ENCODE measurements at regions not wholly inside any gene's neighbourhood (a gene's known extent, or its start where the extent isn't known, plus 50 kb on each side); places are given as distances from the start of the nearest gene placed in this dataset.

DNA sequence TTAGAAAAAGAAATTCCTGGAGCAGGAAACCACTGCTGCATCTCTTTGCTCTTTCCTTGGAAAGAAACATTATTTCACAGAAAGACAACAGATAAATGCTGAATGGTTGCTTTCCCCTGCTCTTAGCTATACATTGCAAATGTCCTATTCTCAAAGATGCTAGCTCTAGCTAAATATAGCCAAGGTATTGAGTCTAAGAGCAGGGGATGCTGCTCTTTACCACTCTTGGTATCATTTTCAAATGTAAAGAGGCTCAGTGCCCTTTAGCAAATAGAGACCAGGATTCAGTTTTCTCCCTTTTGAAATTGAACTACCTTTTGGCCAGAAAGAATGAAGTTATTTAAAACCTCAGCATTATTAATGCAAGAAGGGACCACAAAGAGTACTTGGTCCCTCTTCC is 104.0 kb upstream of the FUT8 start:
- Histone ChIP-seq H3K4me3 (replicated peaks; ENCODE audit: insufficient read depth, low read length) (no peak overlapping the region), H3K27me3 (ENCODE audit: insufficient read depth, poor library complexity, severe bottlenecking) (no peaks in the 10 kb centered on the region), H3K27ac (replicated peaks) (no peak overlapping the region)
- TF ChIP-seq, protein P1, sequence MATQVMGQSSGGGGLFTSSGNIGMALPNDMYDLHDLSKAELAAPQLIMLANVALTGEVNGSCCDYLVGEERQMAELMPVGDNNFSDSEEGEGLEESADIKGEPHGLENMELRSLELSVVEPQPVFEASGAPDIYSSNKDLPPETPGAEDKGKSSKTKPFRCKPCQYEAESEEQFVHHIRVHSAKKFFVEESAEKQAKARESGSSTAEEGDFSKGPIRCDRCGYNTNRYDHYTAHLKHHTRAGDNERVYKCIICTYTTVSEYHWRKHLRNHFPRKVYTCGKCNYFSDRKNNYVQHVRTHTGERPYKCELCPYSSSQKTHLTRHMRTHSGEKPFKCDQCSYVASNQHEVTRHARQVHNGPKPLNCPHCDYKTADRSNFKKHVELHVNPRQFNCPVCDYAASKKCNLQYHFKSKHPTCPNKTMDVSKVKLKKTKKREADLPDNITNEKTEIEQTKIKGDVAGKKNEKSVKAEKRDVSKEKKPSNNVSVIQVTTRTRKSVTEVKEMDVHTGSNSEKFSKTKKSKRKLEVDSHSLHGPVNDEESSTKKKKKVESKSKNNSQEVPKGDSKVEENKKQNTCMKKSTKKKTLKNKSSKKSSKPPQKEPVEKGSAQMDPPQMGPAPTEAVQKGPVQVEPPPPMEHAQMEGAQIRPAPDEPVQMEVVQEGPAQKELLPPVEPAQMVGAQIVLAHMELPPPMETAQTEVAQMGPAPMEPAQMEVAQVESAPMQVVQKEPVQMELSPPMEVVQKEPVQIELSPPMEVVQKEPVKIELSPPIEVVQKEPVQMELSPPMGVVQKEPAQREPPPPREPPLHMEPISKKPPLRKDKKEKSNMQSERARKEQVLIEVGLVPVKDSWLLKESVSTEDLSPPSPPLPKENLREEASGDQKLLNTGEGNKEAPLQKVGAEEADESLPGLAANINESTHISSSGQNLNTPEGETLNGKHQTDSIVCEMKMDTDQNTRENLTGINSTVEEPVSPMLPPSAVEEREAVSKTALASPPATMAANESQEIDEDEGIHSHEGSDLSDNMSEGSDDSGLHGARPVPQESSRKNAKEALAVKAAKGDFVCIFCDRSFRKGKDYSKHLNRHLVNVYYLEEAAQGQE (IDR thresholded peaks at IDR 0.05; ENCODE audit: insufficient replicate concordance, low read depth): no peak
- no peak for TF ChIP-seq GABPA (IDR thresholded peaks at IDR 0.05; ENCODE audit: low read depth)
- no peak for TF ChIP-seq POLR2AphosphoS5 (IDR thresholded peaks at IDR 0.05; ENCODE audit: low read depth)
- TF ChIP-seq, protein P2, sequence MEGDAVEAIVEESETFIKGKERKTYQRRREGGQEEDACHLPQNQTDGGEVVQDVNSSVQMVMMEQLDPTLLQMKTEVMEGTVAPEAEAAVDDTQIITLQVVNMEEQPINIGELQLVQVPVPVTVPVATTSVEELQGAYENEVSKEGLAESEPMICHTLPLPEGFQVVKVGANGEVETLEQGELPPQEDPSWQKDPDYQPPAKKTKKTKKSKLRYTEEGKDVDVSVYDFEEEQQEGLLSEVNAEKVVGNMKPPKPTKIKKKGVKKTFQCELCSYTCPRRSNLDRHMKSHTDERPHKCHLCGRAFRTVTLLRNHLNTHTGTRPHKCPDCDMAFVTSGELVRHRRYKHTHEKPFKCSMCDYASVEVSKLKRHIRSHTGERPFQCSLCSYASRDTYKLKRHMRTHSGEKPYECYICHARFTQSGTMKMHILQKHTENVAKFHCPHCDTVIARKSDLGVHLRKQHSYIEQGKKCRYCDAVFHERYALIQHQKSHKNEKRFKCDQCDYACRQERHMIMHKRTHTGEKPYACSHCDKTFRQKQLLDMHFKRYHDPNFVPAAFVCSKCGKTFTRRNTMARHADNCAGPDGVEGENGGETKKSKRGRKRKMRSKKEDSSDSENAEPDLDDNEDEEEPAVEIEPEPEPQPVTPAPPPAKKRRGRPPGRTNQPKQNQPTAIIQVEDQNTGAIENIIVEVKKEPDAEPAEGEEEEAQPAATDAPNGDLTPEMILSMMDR (IDR thresholded peaks at IDR 0.05; ENCODE audit: insufficient read depth, low read length): no peak
- TF ChIP-seq SPI1 (IDR thresholded peaks at IDR 0.05; ENCODE audit: borderline replicate concordance, low read depth): no peak
- DNase-seq (ENCODE audit: low read depth in 1 of 2, low spot score in 1 of 2): no peak

DNA sequence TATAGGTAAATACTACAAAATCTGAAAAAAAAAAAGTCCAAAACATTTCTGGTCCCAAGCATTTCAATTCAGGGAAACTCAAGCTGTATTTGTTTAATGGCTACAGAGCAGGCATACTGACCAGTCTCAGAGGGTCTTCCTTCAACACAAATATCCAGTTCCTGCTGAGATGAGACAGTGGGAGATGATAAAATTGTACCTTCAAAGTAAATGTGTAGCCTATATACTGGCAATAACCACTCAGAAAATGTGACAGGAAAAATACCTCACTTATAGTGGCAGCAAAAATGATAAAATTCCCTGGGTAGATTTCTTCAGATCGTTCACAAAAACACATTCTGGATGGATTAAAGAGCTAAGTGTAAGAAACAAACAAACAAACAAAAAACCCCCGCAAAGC is 102.0 kb upstream of the FUT8 start:
- H3K4me3 ChIP-seq (replicated peaks; ENCODE audit: insufficient read depth, low read length): no peak overlapping the region
- TF ChIP-seq SPI1 (IDR thresholded peaks at IDR 0.05; ENCODE audit: borderline replicate concordance, low read depth) (no peak), POLR2AphosphoS5 (IDR thresholded peaks at IDR 0.05; ENCODE audit: low read depth) (no peak), GABPA (IDR thresholded peaks at IDR 0.05; ENCODE audit: low read depth) (no peak)
- TF ChIP-seq, protein P2 (IDR thresholded peaks at IDR 0.05; ENCODE audit: insufficient read depth, low read length): no peak
- TF ChIP-seq, protein P1 (IDR thresholded peaks at IDR 0.05; ENCODE audit: insufficient replicate concordance, low read depth): no peak
- H3K27me3 ChIP-seq (ENCODE audit: insufficient read depth, poor library complexity, severe bottlenecking): no peaks in the 10 kb centered on the region
- no peak for DNase-seq (ENCODE audit: low read depth in 1 of 2, low spot score in 1 of 2)
- H3K27ac ChIP-seq (replicated peaks): no peak overlapping the region

DNA sequence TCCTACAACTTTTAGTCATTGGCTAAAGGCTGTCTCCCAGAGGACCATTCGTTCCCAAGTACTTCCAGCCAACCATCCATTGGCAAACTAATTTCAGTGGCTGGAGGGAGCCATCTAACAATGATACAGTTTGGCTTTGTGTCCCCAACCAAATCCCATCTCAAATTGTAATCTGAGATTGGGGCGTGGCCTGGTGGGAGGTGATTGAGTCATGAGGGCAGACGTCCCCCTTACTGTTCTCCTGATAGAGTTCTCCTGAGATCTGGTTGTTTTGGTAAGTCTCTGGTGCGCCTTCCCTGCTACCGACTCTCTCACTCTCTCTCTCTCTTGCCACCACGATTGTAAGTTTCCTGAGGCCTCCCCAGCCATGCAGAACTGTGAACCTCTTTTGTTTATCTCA is 99.7 kb upstream of the FUT8 start:
- Histone ChIP-seq H3K27ac (replicated peaks) (no peak overlapping the region), H3K4me3 (replicated peaks; ENCODE audit: insufficient read depth, low read length) (no peak overlapping the region), H3K27me3 (ENCODE audit: insufficient read depth, poor library complexity, severe bottlenecking) (no peaks in the 10 kb centered on the region)
- no peak for DNase-seq (ENCODE audit: low read depth in 1 of 2, low spot score in 1 of 2)
- TF ChIP-seq GABPA (IDR thresholded peaks at IDR 0.05; ENCODE audit: low read depth): no peak

DNA sequence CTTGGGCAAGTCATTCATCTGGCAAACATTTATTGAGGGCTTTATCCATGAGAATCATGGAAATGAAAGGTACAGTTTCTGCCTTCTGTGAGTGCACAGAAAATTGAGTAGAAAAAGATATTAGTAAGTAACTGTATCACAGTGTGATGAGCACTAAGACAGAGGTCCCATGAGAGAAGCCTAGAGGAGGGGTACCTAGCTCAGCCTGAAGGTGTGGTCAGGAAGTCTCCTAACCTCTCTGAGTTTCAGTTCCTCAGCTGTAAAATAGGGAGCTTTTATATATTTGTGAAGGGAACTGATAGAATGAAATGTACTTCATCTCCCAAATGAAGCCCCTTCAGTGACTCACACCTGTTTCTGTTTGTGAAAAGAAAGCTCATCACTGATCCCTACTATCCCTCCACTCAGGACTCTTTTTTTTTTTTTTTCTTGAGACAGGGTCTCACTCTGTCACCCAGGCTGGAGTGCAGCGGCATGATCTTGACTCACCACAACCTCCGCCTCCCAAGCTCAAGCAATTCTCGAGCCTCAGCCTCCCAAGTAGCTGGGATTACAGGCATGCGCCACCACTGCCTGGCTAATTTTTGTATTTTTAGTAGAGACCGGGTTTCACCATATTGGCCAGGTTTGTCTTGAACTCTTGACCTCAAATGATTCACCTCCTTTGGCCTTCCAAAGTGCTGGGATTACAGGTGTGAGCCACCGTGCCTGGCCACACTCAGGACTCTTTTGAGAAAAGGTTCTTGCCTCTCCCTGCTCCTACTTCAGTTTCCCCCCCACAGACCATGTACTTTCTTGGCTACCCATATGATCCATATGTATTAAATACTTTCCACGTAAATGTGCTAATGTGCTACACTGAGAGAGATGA is 93.7 kb upstream of the FUT8 start:
- no peak for DNase-seq (ENCODE audit: low read depth in 1 of 2, low spot score in 1 of 2)
- H3K27ac ChIP-seq (replicated peaks): no peak overlapping the region
- TF ChIP-seq, protein P2 (IDR thresholded peaks at IDR 0.05; ENCODE audit: insufficient read depth, low read length): no peak
- TF ChIP-seq SPI1 (IDR thresholded peaks at IDR 0.05; ENCODE audit: borderline replicate concordance, low read depth): no peak
- TF ChIP-seq, protein P1 (IDR thresholded peaks at IDR 0.05; ENCODE audit: insufficient replicate concordance, low read depth): no peak
- TF ChIP-seq POLR2AphosphoS5 (IDR thresholded peaks at IDR 0.05; ENCODE audit: low read depth): no peak
- no peak for TF ChIP-seq GABPA (IDR thresholded peaks at IDR 0.05; ENCODE audit: low read depth)
- no peaks in the 10 kb centered on the region for H3K27me3 ChIP-seq (ENCODE audit: insufficient read depth, poor library complexity, severe bottlenecking)
- no peak overlapping the region for H3K4me3 ChIP-seq (replicated peaks; ENCODE audit: insufficient read depth, low read length)

All from HL-60 (cell line).